GM18502 (cell line): ENCODE measurements at regions not wholly inside any gene's neighbourhood (a gene's known extent, or its start where the extent isn't known, plus 50 kb on each side); places are given as distances from the start of the nearest gene placed in this dataset.

Source experiments
- ATAC-seq: cut with Tn5 transposase; IDR thresholded peaks from one replicate; pipeline ENCODE4 v1.9.1; 2021; ENCODE audit warnings: mild to moderate bottlenecking; ENCODE audit not compliant: unreplicated experiment, poor library complexity

- ATAC-seq: no peak
These were observed 126.9 kb upstream of the TENT5D start for GRCh38 chrX:80293354-80293753.

- no peak for ATAC-seq
These were observed 114.2 kb upstream of the TENT5D start for GRCh38 chrX:80306007-80306406.

- ATAC-seq: no peak
These were observed 107.8 kb upstream of the TENT5D start for GRCh38 chrX:80312448-80312847.

GRCh38 chrX:80316526-80316925 is 103.7 kb upstream of the TENT5D start:
- no peak for ATAC-seq

GRCh38 chrX:80317646-80318045 is 102.6 kb upstream of the TENT5D start:
- ATAC-seq: no peak

- no peak for ATAC-seq
These were observed 89.0 kb upstream of the TENT5D start for GRCh38 chrX:80331285-80331684.

- no peak for ATAC-seq
These were observed 85.7 kb upstream of the TENT5D start for GRCh38 chrX:80334583-80334982.

- ATAC-seq: no peak
These were observed 85.0 kb upstream of the TENT5D start for GRCh38 chrX:80335062-80335830.

- ATAC-seq: no peak
These were observed 65.2 kb upstream of the TENT5D start for GRCh38 chrX:80354966-80355465.
